ENCODE measurements at regions not wholly inside any gene's neighbourhood (a gene's known extent, or its start where the extent isn't known, plus 50 kb on each side); places are given as distances from the start of the nearest gene placed in this dataset.
A peak's percentile ranks its signal among the peaks of the same experiment; 100 is the strongest.

- peak in 1 of 2 donors; percentile 11 for DNase-seq (ENCODE audit: extremely low spot score in 2 of 2)
- TF ChIP-seq POLR2A (IDR thresholded peaks at IDR 0.05) (no peak), POLR2AphosphoS5 (IDR thresholded peaks at IDR 0.05; ENCODE audit: insufficient read depth in 1 of 2, low read depth in 1 of 2) (no peak), CTCF (IDR thresholded peaks at IDR 0.05) (no peak)
- intact Hi-C loops (cut with DNase I) = no loop called here
- Histone ChIP-seq H3K27ac (no peak overlapping the region), H3K9me3 (no peaks in the 10 kb centered on the region), H3K4me1 (peaks cover 2% of the 10 kb centered on the region), H3K36me3 (no peaks in the 10 kb centered on the region), H3K4me3 (no peak overlapping the region), H3K27me3 (no peaks in the 10 kb centered on the region)
These were observed 368.7 kb upstream of the KLF4 start for GRCh38 chr9:107858260-107858659.

GRCh38 chr9:107856633-107857032 lies 367.1 kb upstream of the KLF4 start:
- intact Hi-C loops (cut with DNase I) = no loop called here
- H3K9me3 ChIP-seq = no peaks in the 10 kb centered on the region
- H3K27ac ChIP-seq = no peak overlapping the region
- TF ChIP-seq POLR2AphosphoS5 (IDR thresholded peaks at IDR 0.05; ENCODE audit: insufficient read depth in 1 of 2, low read depth in 1 of 2) (no peak), POLR2A (IDR thresholded peaks at IDR 0.05) (no peak), CTCF (IDR thresholded peaks at IDR 0.05) (no peak)
- H3K27me3 ChIP-seq = no peaks in the 10 kb centered on the region
- H3K4me3 ChIP-seq = no peak overlapping the region
- DNase-seq (ENCODE audit: extremely low spot score in 2 of 2) = peak in 1 of 2 donors; percentile 22
- H3K36me3 ChIP-seq = no peaks in the 10 kb centered on the region
- no peaks in the 10 kb centered on the region for H3K4me1 ChIP-seq

GRCh38 chr9:107855164-107855563 lies 365.6 kb upstream of the KLF4 start:
- TF ChIP-seq CTCF (IDR thresholded peaks at IDR 0.05) (no peak), POLR2AphosphoS5 (IDR thresholded peaks at IDR 0.05; ENCODE audit: insufficient read depth in 1 of 2, low read depth in 1 of 2) (no peak), POLR2A (IDR thresholded peaks at IDR 0.05) (no peak)
- H3K4me3 ChIP-seq = no peak overlapping the region
- no peaks in the 10 kb centered on the region for H3K27me3 ChIP-seq
- intact Hi-C loops (cut with DNase I) = no loop called here
- H3K9me3 ChIP-seq = no peaks in the 10 kb centered on the region
- H3K27ac ChIP-seq = no peak overlapping the region
- H3K4me1 ChIP-seq = no peaks in the 10 kb centered on the region
- no peaks in the 10 kb centered on the region for H3K36me3 ChIP-seq
- DNase-seq (ENCODE audit: extremely low spot score in 2 of 2) = peak in 1 of 2 donors; percentile 49

- H3K27me3 ChIP-seq = no peaks in the 10 kb centered on the region
- no peaks in the 10 kb centered on the region for H3K36me3 ChIP-seq
- H3K9me3 ChIP-seq = no peaks in the 10 kb centered on the region
- peak in 1 of 2 donors; percentile 72 for DNase-seq (ENCODE audit: extremely low spot score in 2 of 2)
- TF ChIP-seq POLR2AphosphoS5 (IDR thresholded peaks at IDR 0.05; ENCODE audit: insufficient read depth in 1 of 2, low read depth in 1 of 2) = no peak
- TF ChIP-seq CTCF (IDR thresholded peaks at IDR 0.05) = no peak
- TF ChIP-seq POLR2A (IDR thresholded peaks at IDR 0.05) = no peak
- peaks cover 5% of the 10 kb centered on the region for H3K4me1 ChIP-seq
- H3K27ac ChIP-seq = no peak overlapping the region
- H3K4me3 ChIP-seq = no peak overlapping the region
- intact Hi-C loops (cut with DNase I) = no loop called here
These were observed 363.9 kb upstream of the KLF4 start for GRCh38 chr9:107853461-107853860.

- Histone ChIP-seq H3K4me3 (no peak overlapping the region), H3K36me3 (no peaks in the 10 kb centered on the region), H3K4me1 (peaks cover 11% of the 10 kb centered on the region), H3K9me3 (no peaks in the 10 kb centered on the region), H3K27ac (no peak overlapping the region), H3K27me3 (no peaks in the 10 kb centered on the region)
- DNase-seq (ENCODE audit: extremely low spot score in 2 of 2) = no peak
- no peak for TF ChIP-seq POLR2AphosphoS5 (IDR thresholded peaks at IDR 0.05; ENCODE audit: insufficient read depth in 1 of 2, low read depth in 1 of 2)
- no peak for TF ChIP-seq POLR2A (IDR thresholded peaks at IDR 0.05)
- TF ChIP-seq CTCF (IDR thresholded peaks at IDR 0.05) = no peak
- intact Hi-C loops (cut with DNase I) = no loop called here
These were observed 363.3 kb upstream of the KLF4 start for GRCh38 chr9:107852891-107853290.

Data from vagina (tissue), 2 donors.